ENCODE measurements at regions not wholly inside any gene's neighbourhood (a gene's known extent, or its start where the extent isn't known, plus 50 kb on each side); places are given as distances from the start of the nearest gene placed in this dataset.

DNA sequence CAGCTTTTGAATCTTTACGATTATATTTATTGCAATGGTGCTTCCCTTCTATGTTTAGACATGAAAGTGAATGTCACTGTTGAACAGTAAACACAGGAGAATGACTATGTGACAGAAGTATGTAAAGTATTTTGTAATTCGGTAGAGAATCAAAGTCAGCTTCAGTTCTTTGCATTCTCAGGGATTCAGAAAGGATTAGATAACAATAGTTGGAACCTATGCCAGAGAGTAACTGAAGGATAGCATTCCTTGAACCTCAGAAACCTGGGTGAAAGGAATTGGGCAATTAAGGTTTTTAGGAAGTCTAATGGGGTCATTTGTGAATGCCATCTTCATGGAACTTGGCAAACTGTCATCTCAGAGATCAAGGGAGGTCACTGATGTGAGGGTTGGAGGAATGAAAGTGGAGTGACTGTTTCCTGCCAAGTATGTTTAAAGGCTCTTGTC, 305.3 kb upstream of the DDHD1 start:
- TF ChIP-seq, protein P1, sequence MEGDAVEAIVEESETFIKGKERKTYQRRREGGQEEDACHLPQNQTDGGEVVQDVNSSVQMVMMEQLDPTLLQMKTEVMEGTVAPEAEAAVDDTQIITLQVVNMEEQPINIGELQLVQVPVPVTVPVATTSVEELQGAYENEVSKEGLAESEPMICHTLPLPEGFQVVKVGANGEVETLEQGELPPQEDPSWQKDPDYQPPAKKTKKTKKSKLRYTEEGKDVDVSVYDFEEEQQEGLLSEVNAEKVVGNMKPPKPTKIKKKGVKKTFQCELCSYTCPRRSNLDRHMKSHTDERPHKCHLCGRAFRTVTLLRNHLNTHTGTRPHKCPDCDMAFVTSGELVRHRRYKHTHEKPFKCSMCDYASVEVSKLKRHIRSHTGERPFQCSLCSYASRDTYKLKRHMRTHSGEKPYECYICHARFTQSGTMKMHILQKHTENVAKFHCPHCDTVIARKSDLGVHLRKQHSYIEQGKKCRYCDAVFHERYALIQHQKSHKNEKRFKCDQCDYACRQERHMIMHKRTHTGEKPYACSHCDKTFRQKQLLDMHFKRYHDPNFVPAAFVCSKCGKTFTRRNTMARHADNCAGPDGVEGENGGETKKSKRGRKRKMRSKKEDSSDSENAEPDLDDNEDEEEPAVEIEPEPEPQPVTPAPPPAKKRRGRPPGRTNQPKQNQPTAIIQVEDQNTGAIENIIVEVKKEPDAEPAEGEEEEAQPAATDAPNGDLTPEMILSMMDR (optimal IDR thresholded peaks at IDR 0.05 in 1 of 3, IDR thresholded peaks at IDR 0.05 in 1 of 3, conservative IDR thresholded peaks at IDR 0.05 in 1 of 3; ENCODE audit: extremely low read depth in 1 of 3, insufficient read depth in 2 of 3, low read length in 3 of 3), result no peak
- no peak for TF ChIP-seq EZH2 (IDR thresholded peaks at IDR 0.05; ENCODE audit: low read length)

All from keratinocyte (primary cell).